GM18951 (cell line): ENCODE measurements at regions not wholly inside any gene's neighbourhood (a gene's known extent, or its start where the extent isn't known, plus 50 kb on each side); places are given as distances from the start of the nearest gene placed in this dataset.

Experiments
- POLR2A ChIP-seq: IDR thresholded peaks from 4 replicates; pipeline ENCODE4 v1.6.1; 2011; ENCODE audit warnings: mild to moderate bottlenecking; ENCODE audit not compliant: insufficient read length, insufficient read depth; ENCODE audit errors: extremely low read depth
- in situ Hi-C: fragments of 300-500 bp; cut with MboI; formaldehyde crosslinking; loops from one replicate; pipeline ENCODE4 v1.12.0; 2022; ENCODE audit warnings: low sequenced_read_pairs, mixed read lengths, inconsistent platforms; ENCODE audit not compliant: unreplicated experiment

- no peak for TF ChIP-seq POLR2A
- in situ Hi-C loops, result no loop called here
Observed at GRCh38 chr5:54721951-54722654, 204.5 kb downstream of the SNX18 start.

DNA sequence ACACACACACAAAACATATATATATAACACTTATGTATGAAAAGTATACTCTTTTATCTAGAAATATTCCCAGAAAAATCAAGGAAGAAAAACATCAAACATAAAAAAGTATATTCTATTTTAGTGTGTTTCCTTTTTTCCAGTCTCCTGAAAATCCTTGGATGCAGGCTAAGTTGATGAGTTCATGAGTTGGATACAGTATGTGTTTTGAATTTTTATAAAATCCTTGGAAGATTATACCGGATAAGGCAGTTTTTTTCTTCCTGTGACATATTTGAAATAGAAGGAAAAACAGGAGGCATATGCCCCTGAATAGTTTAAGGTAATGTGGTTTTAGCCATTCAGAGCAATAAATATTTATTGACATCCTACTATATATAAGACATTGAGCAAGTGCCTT is 203.6 kb downstream of the SNX18 start:
- in situ Hi-C loops, result no loop called here
- TF ChIP-seq POLR2A, result no peak

- no peak for TF ChIP-seq POLR2A
- in situ Hi-C loops, result no loop called here
Observed at GRCh38 chr5:54720341-54720740, 202.8 kb downstream of the SNX18 start.

GRCh38 chr5:54719384-54720283 is 202.1 kb downstream of the SNX18 start:
- in situ Hi-C loops, result no loop called here

DNA sequence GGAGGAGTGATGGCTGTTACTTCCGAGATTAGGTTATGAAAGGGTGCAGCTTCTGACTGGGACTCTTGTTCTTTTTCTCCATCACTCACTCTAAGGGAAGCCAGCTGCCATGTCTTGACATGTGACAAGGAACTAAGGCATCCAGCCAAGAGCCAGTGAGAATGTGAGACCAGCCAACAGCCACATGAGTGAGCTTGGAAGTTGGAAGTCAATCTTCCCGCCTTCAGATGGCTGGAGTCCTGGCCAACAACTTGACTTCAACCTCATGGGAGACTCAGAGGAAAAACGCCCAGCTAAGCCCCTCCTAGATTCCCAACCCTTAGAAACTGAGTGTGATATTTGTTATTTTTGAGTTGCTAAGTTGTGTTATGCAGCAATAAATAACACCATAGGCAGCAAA is 201.1 kb downstream of the SNX18 start:
- in situ Hi-C loops, result no loop called here
- TF ChIP-seq POLR2A, result no peak

More at GRCh38 chr5:54719384-54720283, 202.1 kb downstream of the SNX18 start:
- TF ChIP-seq POLR2A, result no peak

DNA sequence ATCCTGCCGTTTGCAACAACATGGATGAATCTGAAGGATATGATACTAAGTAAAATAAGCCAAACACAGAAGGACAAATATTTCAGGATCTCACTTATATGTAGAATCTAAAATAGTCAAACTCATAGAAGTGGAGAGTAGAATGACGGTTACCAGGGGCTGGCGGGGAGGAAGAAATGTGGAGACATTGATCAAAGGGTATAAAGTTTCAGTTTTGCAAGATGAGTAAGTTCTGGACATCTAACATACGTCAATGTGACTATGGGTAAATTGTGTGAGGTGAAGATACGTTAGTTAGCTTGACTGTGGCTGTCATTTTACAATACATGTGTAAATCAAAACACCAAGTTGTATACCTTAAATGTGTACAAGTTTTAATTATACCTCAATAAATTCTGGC is 200.3 kb downstream of the SNX18 start:
- TF ChIP-seq POLR2A, result no peak
- in situ Hi-C loops, result no loop called here

DNA sequence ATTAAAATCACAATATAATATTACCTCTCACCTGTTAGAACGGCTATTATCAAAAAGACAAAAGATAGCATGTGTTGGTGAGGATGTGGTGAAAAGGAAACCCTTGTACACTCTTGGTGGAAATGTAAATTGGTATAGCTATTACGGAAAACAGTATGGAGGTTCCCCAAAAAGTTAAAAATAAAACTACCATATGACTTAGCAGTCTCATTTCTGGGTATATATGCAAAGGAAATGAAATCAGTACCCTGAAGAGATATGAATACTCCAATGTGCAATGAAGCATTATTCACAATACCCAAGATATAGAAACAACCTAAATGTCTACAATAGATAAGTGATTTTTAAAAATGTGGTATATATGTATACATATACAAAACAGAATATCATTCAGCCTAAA is 199.9 kb downstream of the SNX18 start:
- no peak for TF ChIP-seq POLR2A
- in situ Hi-C loops, result no loop called here

GRCh38 chr5:54713923-54714581 is 196.5 kb downstream of the SNX18 start:
- in situ Hi-C loops, result no loop called here
- TF ChIP-seq POLR2A, result no peak

GRCh38 chr5:54709096-54709495 is 191.5 kb downstream of the SNX18 start:
- TF ChIP-seq POLR2A, result no peak
- in situ Hi-C loops, result no loop called here

GRCh38 chr5:54707841-54708240 is 190.3 kb downstream of the SNX18 start:
- no peak for TF ChIP-seq POLR2A
- in situ Hi-C loops, result no loop called here

- TF ChIP-seq POLR2A, result no peak
Observed at GRCh38 chr5:54705994-54706653, 188.6 kb downstream of the SNX18 start.

DNA sequence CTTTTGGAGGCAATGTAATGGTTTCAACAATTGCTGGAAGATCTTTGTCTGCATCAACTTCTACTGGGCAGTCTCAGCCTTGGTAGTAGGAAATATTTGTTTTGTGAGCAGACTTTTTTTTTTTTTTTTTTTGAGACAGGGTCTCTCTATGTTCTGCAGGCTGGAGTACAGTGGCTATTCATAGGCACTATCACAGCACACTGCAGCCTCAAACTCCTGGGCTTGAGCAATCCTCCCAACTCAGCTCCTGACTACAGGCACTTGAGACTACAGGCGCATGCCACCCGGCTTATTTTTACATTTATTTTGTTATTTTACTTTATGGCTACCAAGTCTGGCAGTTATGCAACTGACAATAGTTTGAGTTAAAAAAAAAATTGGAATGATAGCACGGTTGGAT is 187.3 kb downstream of the SNX18 start:
- in situ Hi-C loops, result no loop called here
- no peak for TF ChIP-seq POLR2A

More at GRCh38 chr5:54705994-54706653, 188.6 kb downstream of the SNX18 start:
- in situ Hi-C loops, result no loop called here

DNA sequence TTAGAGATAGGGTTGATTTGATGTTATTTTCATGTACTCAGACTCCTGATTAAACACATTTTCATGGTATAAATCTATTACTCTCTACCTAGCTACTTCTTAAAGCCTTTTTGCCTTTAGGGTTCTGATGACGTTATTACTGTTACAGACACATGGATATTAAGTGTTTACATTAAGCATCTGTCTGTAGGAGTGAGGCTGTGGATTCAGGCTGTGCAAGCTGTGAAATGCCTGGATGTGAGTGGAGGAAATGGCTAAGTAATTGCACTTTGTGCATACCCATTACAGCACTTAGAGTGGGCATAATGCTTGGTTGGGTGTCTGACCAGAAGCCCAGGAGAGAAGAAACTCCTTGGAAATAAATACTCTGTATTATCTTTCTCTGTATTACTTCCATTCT is 186.8 kb downstream of the SNX18 start:
- in situ Hi-C loops, result no loop called here
- TF ChIP-seq POLR2A, result no peak
